Gastrocnemius medialis (tissue), 4 donors: ENCODE measurements at regions not wholly inside any gene's neighbourhood (a gene's known extent, or its start where the extent isn't known, plus 50 kb on each side); places are given as distances from the start of the nearest gene placed in this dataset.

Source experiments
- ATAC-seq, 2 donors: fragments of 150-250 bp; one replicate each; pipeline ENCODE4 v1.9.1; 2016
- DNase-seq, 2 donors: peaks; one replicate each; pipeline ENCODE4 v3.0.0-alpha.2; 2019
- H3K27ac ChIP-seq, 4 donors: fragments of 200-600 bp; sonication (generic); 1 replicate in 1 of 4; 2 replicates in 3 of 4; pipeline ENCODE4 v1.5.1; 2016 to 2018; ENCODE audit warnings: mild to moderate bottlenecking in 2 of 4, moderate library complexity in 1 of 4
- H3K27me3 ChIP-seq, 3 donors: fragments of 200-600 bp; sonication (generic) in 2 of 3; 1 replicate in 1 of 3; 2 replicates in 2 of 3; pipeline versions ENCODE4 v1.5.1 to v1.6.0; 2016 to 2019; ENCODE audit warnings: mild to moderate bottlenecking in 1 of 3, moderate library complexity in 1 of 3
- H3K36me3 ChIP-seq, 2 donors: fragments of 200-600 bp; sonication (generic) in 1 of 2; one replicate each; pipeline ENCODE4 v1.5.1; 2017 to 2018
- H3K4me1 ChIP-seq, 2 donors: fragments of 200-600 bp; sonication (generic) in 1 of 2; one replicate each; pipeline ENCODE4 v1.5.1; 2016 to 2017; ENCODE audit warnings: mild to moderate bottlenecking in 2 of 2
- H3K4me3 ChIP-seq, 4 donors: fragments of 200-600 bp; sonication (generic) in 3 of 4; 1 replicate in 1 of 4; 2 replicates in 3 of 4; pipeline ENCODE4 v1.5.1; 2016 to 2019; ENCODE audit warnings: mild to moderate bottlenecking in 2 of 4
- H3K9me3 ChIP-seq, 3 donors: fragments of 200-600 bp; sonication (generic) in 2 of 3; 1 replicate in 1 of 3; 2 replicates in 2 of 3; pipeline ENCODE4 v1.5.1; 2016 to 2019
- CTCF ChIP-seq, 5 experiments: fragments of 450-650 bp in 3 of 5; fragments of 200-600 bp in 2 of 5; sonication (generic) in 2 of 5; IDR thresholded peaks in 4 of 5; conservative IDR thresholded peaks in 1 of 5; 1 replicate in 4 of 5; 2 replicates in 1 of 5; pipeline ENCODE4 v1.5.1; 2016 to 2019; ENCODE audit warnings: antibody characterized with exemption in 5 of 5, mild to moderate bottlenecking in 3 of 5, moderate library complexity in 3 of 5
- POLR2A ChIP-seq, 2 donors: fragments of 450-650 bp; IDR thresholded peaks; one replicate each; pipeline ENCODE4 v1.6.1; 2017; ENCODE audit warnings: antibody characterized with exemption in 2 of 2, mild to moderate bottlenecking in 2 of 2, moderate library complexity in 2 of 2
- in situ Hi-C, 4 donors: fragments of 200-750 bp; cut with MboI; loops; one replicate each; pipeline versions ENCODE4 v1.15.0 to v1.8.0; 2017; ENCODE audit warnings: low sequenced_read_pairs in 4 of 4
- intact Hi-C: fragments of 100-400 bp; cut with DNase I; formaldehyde crosslinking; loops from one replicate; pipeline ENCODE4 v1.15.1; 2023; ENCODE audit warnings: low total_unique reads

- in situ Hi-C loops (no loop called here), intact Hi-C loops (no loop called here)
- H3K27ac ChIP-seq: no peak overlapping the region
- H3K9me3 ChIP-seq: no peaks in the 10 kb centered on the region
- TF ChIP-seq CTCF (IDR thresholded peaks at IDR 0.05 in 4 of 5, conservative IDR thresholded peaks at IDR 0.05 in 1 of 5) (no peak), POLR2A (IDR thresholded peaks at IDR 0.05) (no peak)
- DNase-seq (no peak), ATAC-seq (no peak)
- H3K27me3 ChIP-seq: no peaks in the 10 kb centered on the region
- H3K36me3 ChIP-seq: no peaks in the 10 kb centered on the region
- H3K4me1 ChIP-seq: peaks cover 0 to 4% of the 10 kb centered on the region in 2 donors
- no peak overlapping the region for H3K4me3 ChIP-seq
These were observed 395.4 kb upstream of the ACVR2A start for GRCh38 chr2:147449323-147449991.

GRCh38 chr2:147442816-147443215 is 402.0 kb upstream of the ACVR2A start:
- intact Hi-C loops: no loop called here
- H3K27ac ChIP-seq: no peak overlapping the region
- in situ Hi-C loops: no loop called here
- DNase-seq (no peak), ATAC-seq (no peak)
- no peak for TF ChIP-seq POLR2A (IDR thresholded peaks at IDR 0.05)
- TF ChIP-seq CTCF (IDR thresholded peaks at IDR 0.05 in 4 of 5, conservative IDR thresholded peaks at IDR 0.05 in 1 of 5): no peak
- H3K4me3 ChIP-seq: no peak overlapping the region
- no peaks in the 10 kb centered on the region for H3K27me3 ChIP-seq
- H3K36me3 ChIP-seq: no peaks in the 10 kb centered on the region
- no peaks in the 10 kb centered on the region for H3K9me3 ChIP-seq
- H3K4me1 ChIP-seq: no peaks in the 10 kb centered on the region

GRCh38 chr2:147441182-147441581 is 403.6 kb upstream of the ACVR2A start:
- Histone ChIP-seq H3K4me3 (no peak overlapping the region), H3K4me1 (no peaks in the 10 kb centered on the region), H3K27ac (no peak overlapping the region), H3K27me3 (no peaks in the 10 kb centered on the region), H3K9me3 (no peaks in the 10 kb centered on the region), H3K36me3 (no peaks in the 10 kb centered on the region)
- intact Hi-C loops: no loop called here
- no peak for DNase-seq
- TF ChIP-seq POLR2A (IDR thresholded peaks at IDR 0.05) (no peak), CTCF (IDR thresholded peaks at IDR 0.05 in 4 of 5, conservative IDR thresholded peaks at IDR 0.05 in 1 of 5) (no peak)
- no peak for ATAC-seq
- in situ Hi-C loops: no loop called here

- H3K27ac ChIP-seq: no peak overlapping the region
- no peaks in the 10 kb centered on the region for H3K36me3 ChIP-seq
- H3K4me1 ChIP-seq: no peaks in the 10 kb centered on the region
- no peaks in the 10 kb centered on the region for H3K27me3 ChIP-seq
- H3K9me3 ChIP-seq: no peaks in the 10 kb centered on the region
- in situ Hi-C loops: no loop called here
- no peak overlapping the region for H3K4me3 ChIP-seq
- intact Hi-C loops: no loop called here
- ATAC-seq (no peak), DNase-seq (no peak)
- no peak for TF ChIP-seq CTCF (IDR thresholded peaks at IDR 0.05 in 4 of 5, conservative IDR thresholded peaks at IDR 0.05 in 1 of 5)
- TF ChIP-seq POLR2A (IDR thresholded peaks at IDR 0.05): no peak
These were observed 404.1 kb upstream of the ACVR2A start for GRCh38 chr2:147440734-147441133.

- DNase-seq (no peak), ATAC-seq (no peak)
- no peaks in the 10 kb centered on the region for H3K27me3 ChIP-seq
- in situ Hi-C loops: no loop called here
- TF ChIP-seq POLR2A (IDR thresholded peaks at IDR 0.05) (no peak), CTCF (IDR thresholded peaks at IDR 0.05 in 4 of 5, conservative IDR thresholded peaks at IDR 0.05 in 1 of 5) (no peak)
- no peak overlapping the region for H3K27ac ChIP-seq
- no peak overlapping the region for H3K4me3 ChIP-seq
- H3K4me1 ChIP-seq: no peaks in the 10 kb centered on the region
- H3K36me3 ChIP-seq: no peaks in the 10 kb centered on the region
- H3K9me3 ChIP-seq: no peaks in the 10 kb centered on the region
- intact Hi-C loops: no loop called here
These were observed 404.8 kb upstream of the ACVR2A start for GRCh38 chr2:147439986-147440385.
